WTC11 (cell line): ENCODE measurements at regions not wholly inside any gene's neighbourhood (a gene's known extent, or its start where the extent isn't known, plus 50 kb on each side); places are given as distances from the start of the nearest gene placed in this dataset.

Source experiments
- ATAC-seq: fragments of 200-7000 bp; cut with Tn5 transposase; 2 replicates; pipeline ENCODE4 v1.10.0; 2021; ENCODE audit warnings: mild to moderate bottlenecking, moderate library complexity
- CTCF ChIA-PET: fragments of 300-600 bp; sonication (Branson Sonifier 250); formaldehyde crosslinking; loops from one replicate; lab custom pipeline; 2021; ENCODE audit warnings: antibody characterized with exemption; lab: Charles Lee
- POLR2A ChIA-PET: fragments of 350-600 bp; sonication (Branson Sonifier 250); formaldehyde crosslinking; loops from one replicate; lab custom pipeline; 2021; ENCODE audit warnings: antibody characterized with exemption; lab: Charles Lee
- DNase-seq: peaks from one replicate; pipeline ENCODE4 v3.0.0; 2021; ENCODE audit warnings: low spot score
- H3K27ac Mint-ChIP-seq: 2 replicates; pipeline ENCODE4 v1.8.0; 2021; ENCODE audit warnings: mixed read lengths
- H3K27me3 Mint-ChIP-seq: 2 replicates; pipeline ENCODE4 v1.8.0; 2021; ENCODE audit warnings: low read depth, mild to moderate bottlenecking, moderate library complexity, mixed read lengths
- H3K36me3 Mint-ChIP-seq: 2 replicates; pipeline ENCODE4 v1.8.0; 2021; ENCODE audit warnings: mixed read lengths
- H3K4me1 Mint-ChIP-seq: 2 replicates; pipeline ENCODE4 v1.8.0; 2022; ENCODE audit warnings: mixed read lengths
- H3K4me3 Mint-ChIP-seq: 2 replicates; pipeline ENCODE4 v1.8.0; 2021; ENCODE audit warnings: mild to moderate bottlenecking, moderate library complexity, mixed read lengths
- H3K9me3 Mint-ChIP-seq: 2 replicates; pipeline ENCODE4 v1.8.0; 2021; ENCODE audit warnings: mixed read lengths
- AFF4 ChIP-seq: sonication (generic); formaldehyde crosslinking; IDR thresholded peaks from 2 replicates; pipeline ENCODE4 v1.8.1; 2023; ENCODE audit warnings: mild to moderate bottlenecking, missing genetic modification reagents, borderline replicate concordance
- ARID4B ChIP-seq: sonication (generic); formaldehyde crosslinking; IDR thresholded peaks from 2 replicates; pipeline ENCODE4 v1.8.0; 2023; ENCODE audit warnings: missing genetic modification reagents, mild to moderate bottlenecking, borderline replicate concordance
- ATF1 ChIP-seq: sonication (generic); formaldehyde crosslinking; IDR thresholded peaks from 2 replicates; pipeline ENCODE4 v1.8.1; 2023; ENCODE audit warnings: mild to moderate bottlenecking, moderate library complexity, missing genetic modification reagents
- ATF3 ChIP-seq: sonication (generic); formaldehyde crosslinking; conservative IDR thresholded peaks from 2 replicates; pipeline ENCODE4 v1.8.1; 2022; ENCODE audit warnings: mild to moderate bottlenecking, missing genetic modification reagents
- ELF4 ChIP-seq: sonication (generic); formaldehyde crosslinking; IDR thresholded peaks from 2 replicates; pipeline ENCODE4 v1.8.1; 2022; ENCODE audit warnings: low read depth, mild to moderate bottlenecking, moderate library complexity, missing genetic modification reagents
- ETV6 ChIP-seq: sonication (generic); formaldehyde crosslinking; IDR thresholded peaks from 2 replicates; pipeline ENCODE4 v1.8.1; 2022; ENCODE audit warnings: mild to moderate bottlenecking, missing genetic modification reagents
- FOXJ3 ChIP-seq: sonication (generic); formaldehyde crosslinking; IDR thresholded peaks from 2 replicates; pipeline ENCODE4 v1.9.0; 2021; ENCODE audit warnings: missing genetic modification reagents, mild to moderate bottlenecking, borderline replicate concordance
- FOXK1 ChIP-seq: sonication (generic); formaldehyde crosslinking; IDR thresholded peaks from 2 replicates; pipeline ENCODE4 v1.8.0; 2022; ENCODE audit warnings: mild to moderate bottlenecking, moderate library complexity, missing genetic modification reagents
- FOXP1 ChIP-seq: sonication (generic); formaldehyde crosslinking; IDR thresholded peaks from 2 replicates; pipeline ENCODE4 v1.8.0; 2022; ENCODE audit warnings: missing genetic modification reagents, mild to moderate bottlenecking, moderate library complexity, borderline replicate concordance
- GABPB1 ChIP-seq: sonication (generic); formaldehyde crosslinking; IDR thresholded peaks from 2 replicates; pipeline ENCODE4 v1.8.1; 2023; ENCODE audit warnings: mild to moderate bottlenecking, missing genetic modification reagents
- GTF2I ChIP-seq: fragments of 250-450 bp; sonication (Bioruptor Pico); conservative IDR thresholded peaks from 2 replicates; pipeline ENCODE4 v1.4.0; 2021; ENCODE audit warnings: mild to moderate bottlenecking
- RORB ChIP-seq: fragments of 250-450 bp; sonication (Bioruptor Pico); IDR thresholded peaks from 2 replicates; pipeline ENCODE4 v1.9.0; 2021; ENCODE audit warnings: mild to moderate bottlenecking
- SP1 ChIP-seq: sonication (generic); formaldehyde crosslinking; conservative IDR thresholded peaks from 2 replicates; pipeline ENCODE4 v1.8.1; 2022; ENCODE audit warnings: missing genetic modification reagents
- TCF7 ChIP-seq: sonication (generic); formaldehyde crosslinking; IDR thresholded peaks from 2 replicates; pipeline ENCODE4 v1.8.0; 2022; ENCODE audit warnings: mild to moderate bottlenecking, low read depth, missing genetic modification reagents, moderate library complexity
- ZNF219 ChIP-seq: sonication (generic); formaldehyde crosslinking; IDR thresholded peaks from 2 replicates; pipeline ENCODE4 v1.8.0; 2023; ENCODE audit warnings: missing genetic modification reagents, mild to moderate bottlenecking, borderline replicate concordance
- ZNF512 ChIP-seq: sonication (generic); formaldehyde crosslinking; IDR thresholded peaks from 2 replicates; pipeline ENCODE4 v1.8.1; 2022; ENCODE audit warnings: missing genetic modification reagents, borderline replicate concordance
- ZNF671 ChIP-seq: fragments of 250-450 bp; sonication (Bioruptor Pico); IDR thresholded peaks from 2 replicates; pipeline ENCODE4 v1.8.0; 2021; ENCODE audit warnings: mild to moderate bottlenecking
- TF ChIP-seq, protein P1 (sequence below): sonication (generic); formaldehyde crosslinking; IDR thresholded peaks from 2 replicates; pipeline ENCODE4 v1.8.0; 2022; ENCODE audit warnings: mild to moderate bottlenecking, missing genetic modification reagents
- TF ChIP-seq, protein P2 (sequence below): sonication (generic); formaldehyde crosslinking; IDR thresholded peaks from 2 replicates; pipeline ENCODE4 v1.8.0; 2022; ENCODE audit warnings: missing genetic modification reagents

DNA sequence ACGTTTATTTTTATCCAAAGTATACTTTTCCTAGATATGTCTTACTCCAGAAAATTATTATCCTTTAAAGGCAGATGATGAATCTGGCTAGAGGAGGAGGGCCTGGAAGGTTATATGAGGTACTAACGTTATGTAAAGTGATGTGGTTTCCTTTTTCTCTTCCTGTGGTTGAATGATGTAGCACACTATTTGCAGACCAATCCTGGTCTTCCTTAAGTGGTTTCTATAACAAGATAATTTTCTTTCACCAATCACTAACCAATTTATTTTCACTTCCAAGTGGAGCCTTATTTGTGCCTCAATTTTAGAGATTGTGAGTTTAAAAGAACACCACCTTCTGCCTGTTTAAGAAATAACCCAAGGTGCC lies 154.6 kb upstream of the SOX4 start:
- POLR2A ChIA-PET: no interaction called here
- Mint-ChIP-seq H3K27me3 (no peaks in the 10 kb centered on the region), H3K27ac (no peak overlapping the region), H3K4me3 (no peak overlapping the region), H3K4me1 (peaks cover 18% of the 10 kb centered on the region), H3K36me3 (no peaks in the 10 kb centered on the region), H3K9me3 (peaks cover 8% of the 10 kb centered on the region)
- CTCF ChIA-PET: no interaction called here
- DNase-seq (no peak), ATAC-seq (no peak)
- TF ChIP-seq GABPB1 (CRISPR knock-in tag) (no peak), RORB (CRISPR knock-in tag) (no peak), ATF3 (CRISPR knock-in tag) (no peak), ATF1 (CRISPR knock-in tag) (no peak)
- TF ChIP-seq, protein P1, sequence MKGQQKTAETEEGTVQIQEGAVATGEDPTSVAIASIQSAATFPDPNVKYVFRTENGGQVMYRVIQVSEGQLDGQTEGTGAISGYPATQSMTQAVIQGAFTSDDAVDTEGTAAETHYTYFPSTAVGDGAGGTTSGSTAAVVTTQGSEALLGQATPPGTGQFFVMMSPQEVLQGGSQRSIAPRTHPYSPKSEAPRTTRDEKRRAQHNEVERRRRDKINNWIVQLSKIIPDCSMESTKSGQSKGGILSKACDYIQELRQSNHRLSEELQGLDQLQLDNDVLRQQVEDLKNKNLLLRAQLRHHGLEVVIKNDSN (CRISPR knock-in tag): no peak
- TF ChIP-seq, protein P2, sequence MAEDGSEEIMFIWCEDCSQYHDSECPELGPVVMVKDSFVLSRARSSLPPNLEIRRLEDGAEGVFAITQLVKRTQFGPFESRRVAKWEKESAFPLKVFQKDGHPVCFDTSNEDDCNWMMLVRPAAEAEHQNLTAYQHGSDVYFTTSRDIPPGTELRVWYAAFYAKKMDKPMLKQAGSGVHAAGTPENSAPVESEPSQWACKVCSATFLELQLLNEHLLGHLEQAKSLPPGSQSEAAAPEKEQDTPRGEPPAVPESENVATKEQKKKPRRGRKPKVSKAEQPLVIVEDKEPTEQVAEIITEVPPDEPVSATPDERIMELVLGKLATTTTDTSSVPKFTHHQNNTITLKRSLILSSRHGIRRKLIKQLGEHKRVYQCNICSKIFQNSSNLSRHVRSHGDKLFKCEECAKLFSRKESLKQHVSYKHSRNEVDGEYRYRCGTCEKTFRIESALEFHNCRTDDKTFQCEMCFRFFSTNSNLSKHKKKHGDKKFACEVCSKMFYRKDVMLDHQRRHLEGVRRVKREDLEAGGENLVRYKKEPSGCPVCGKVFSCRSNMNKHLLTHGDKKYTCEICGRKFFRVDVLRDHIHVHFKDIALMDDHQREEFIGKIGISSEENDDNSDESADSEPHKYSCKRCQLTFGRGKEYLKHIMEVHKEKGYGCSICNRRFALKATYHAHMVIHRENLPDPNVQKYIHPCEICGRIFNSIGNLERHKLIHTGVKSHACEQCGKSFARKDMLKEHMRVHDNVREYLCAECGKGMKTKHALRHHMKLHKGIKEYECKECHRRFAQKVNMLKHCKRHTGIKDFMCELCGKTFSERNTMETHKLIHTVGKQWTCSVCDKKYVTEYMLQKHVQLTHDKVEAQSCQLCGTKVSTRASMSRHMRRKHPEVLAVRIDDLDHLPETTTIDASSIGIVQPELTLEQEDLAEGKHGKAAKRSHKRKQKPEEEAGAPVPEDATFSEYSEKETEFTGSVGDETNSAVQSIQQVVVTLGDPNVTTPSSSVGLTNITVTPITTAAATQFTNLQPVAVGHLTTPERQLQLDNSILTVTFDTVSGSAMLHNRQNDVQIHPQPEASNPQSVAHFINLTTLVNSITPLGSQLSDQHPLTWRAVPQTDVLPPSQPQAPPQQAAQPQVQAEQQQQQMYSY (CRISPR knock-in tag): no peak

DNA sequence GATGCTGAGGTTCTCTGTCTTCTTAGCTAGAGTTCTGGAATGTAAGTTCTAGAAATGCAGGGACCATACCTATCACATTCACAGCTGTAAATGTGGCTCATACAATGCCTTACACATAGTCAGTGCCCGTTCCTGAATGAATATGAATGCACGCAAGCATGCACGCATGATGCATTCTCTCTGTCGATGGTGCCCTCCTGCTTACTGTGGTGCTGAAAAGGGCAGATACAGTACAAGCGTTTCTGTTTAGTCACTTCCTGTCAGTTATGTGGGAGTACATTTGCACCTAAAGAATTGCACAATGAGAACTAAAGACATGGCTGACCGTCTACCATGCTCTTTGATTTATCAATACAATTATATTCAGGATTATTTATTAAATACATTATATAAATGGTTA lies 152.2 kb upstream of the SOX4 start:
- H3K27ac Mint-ChIP-seq: no peak overlapping the region
- no peaks in the 10 kb centered on the region for H3K27me3 Mint-ChIP-seq
- H3K9me3 Mint-ChIP-seq: peaks cover 8% of the 10 kb centered on the region
- ChIA-PET CTCF (no interaction called here), POLR2A (no interaction called here)
- ATAC-seq: no peak
- no peaks in the 10 kb centered on the region for H3K36me3 Mint-ChIP-seq
- H3K4me3 Mint-ChIP-seq: no peak overlapping the region
- DNase-seq: no peak
- H3K4me1 Mint-ChIP-seq: peaks cover 15% of the 10 kb centered on the region
- TF ChIP-seq ZNF671 (CRISPR knock-in tag) (no peak), ARID4B (CRISPR knock-in tag) (no peak), FOXK1 (CRISPR knock-in tag) (no peak), GTF2I (CRISPR knock-in tag) (no peak), ELF4 (no peak), FOXP1 (no peak), ETV6 (CRISPR knock-in tag) (no peak), AFF4 (CRISPR knock-in tag) (no peak), SP1 (CRISPR knock-in tag) (no peak), ZNF219 (CRISPR knock-in tag) (no peak), FOXJ3 (CRISPR knock-in tag) (no peak), TCF7 (CRISPR knock-in tag) (no peak), ZNF512 (CRISPR knock-in tag) (no peak)
